Prostate gland (tissue), 2 donors: ENCODE measurements at regions not wholly inside any gene's neighbourhood (a gene's known extent, or its start where the extent isn't known, plus 50 kb on each side); places are given as distances from the start of the nearest gene placed in this dataset.
"Not testable (repeated sequence)": the region's sequence is repeated elsewhere in the genome, so short reads cannot be mapped to it uniquely, and the experiment has no call there.

Experiments
- DNase-seq: peaks from one replicate; pipeline ENCODE4 v3.0.0-alpha.2; 2019; ENCODE audit warnings: low spot score
- H3K27ac ChIP-seq, 2 donors: fragments of 200-600 bp; sonication (generic); 2 replicates each; pipeline ENCODE4 v1.5.1; 2017 to 2019
- H3K27me3 ChIP-seq: fragments of 200-600 bp; sonication (generic); replicated peaks from 2 replicates; pipeline ENCODE4 v1.5.1; 2019; ENCODE audit not compliant: insufficient read depth
- H3K36me3 ChIP-seq, 2 donors: fragments of 200-600 bp; sonication (generic); 1 replicate in 1 of 2; 2 replicates in 1 of 2; pipeline versions ENCODE4 v1.5.1 to v1.8.1; 2017 to 2019
- H3K4me1 ChIP-seq: fragments of 200-600 bp; sonication (generic); replicated peaks from 2 replicates; pipeline ENCODE4 v1.5.1; 2019
- H3K4me3 ChIP-seq, 2 donors: fragments of 200-600 bp; sonication (generic); 2 replicates each; pipeline ENCODE4 v1.5.1; 2017 to 2019
- H3K9me3 ChIP-seq: fragments of 200-600 bp; sonication (generic); 2 replicates; pipeline ENCODE4 v1.5.1; 2017
- POLR2A ChIP-seq: fragments of 450-650 bp; IDR thresholded peaks from one replicate; pipeline ENCODE4 v1.6.1; 2016; ENCODE audit warnings: antibody characterized with exemption, mild to moderate bottlenecking
- POLR2AphosphoS5 ChIP-seq: sonication (generic); formaldehyde crosslinking; IDR thresholded peaks from one replicate; pipeline ENCODE4 v1.6.1; 2017; ENCODE audit warnings: antibody characterized with exemption
- WGBS: methylation state at CpG from one replicate; pipeline ENCODE4 v1.1.5; 2018; 5-methylcytosine and 5-hydroxymethylcytosine counted together
- intact Hi-C: fragments of 100-400 bp; cut with DNase I; formaldehyde crosslinking; loops from one replicate; pipeline ENCODE4 v1.14.2; 2022
- TF ChIP-seq, protein P1 (sequence below), 4 experiments: fragments of 200-600 bp in 2 of 4; fragments of 450-650 bp in 2 of 4; sonication (generic) in 2 of 4; IDR thresholded peaks; 1 replicate in 3 of 4; 2 replicates in 1 of 4; pipeline ENCODE4 v1.5.1; 2016 to 2019; ENCODE audit warnings: antibody characterized with exemption in 4 of 4, mild to moderate bottlenecking in 2 of 4, moderate library complexity in 2 of 4

DNA sequence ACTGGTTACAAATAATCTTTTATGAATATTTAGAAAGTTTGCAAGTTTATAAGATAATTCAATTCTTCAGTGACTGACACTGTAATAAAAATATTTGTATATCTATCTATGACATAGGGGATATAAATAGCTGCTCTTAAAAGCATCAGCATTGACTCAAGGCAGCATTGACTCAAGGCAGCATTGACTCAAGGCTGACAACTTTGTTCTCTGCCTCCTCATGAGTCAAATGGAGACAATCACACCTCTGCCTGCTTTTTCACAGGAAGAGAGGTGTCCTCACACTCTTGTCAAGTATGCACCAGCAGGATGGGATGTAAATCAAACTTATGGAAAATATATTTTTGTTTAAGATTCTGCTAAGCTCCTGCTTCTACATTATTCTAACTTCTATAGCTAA is 1173.1 kb downstream of the NSUN3 start:
- Histone ChIP-seq H3K36me3 (no peaks in the 10 kb centered on the region), H3K4me3 (no peak overlapping the region), H3K27ac (no peak overlapping the region), H3K27me3 (no peaks in the 10 kb centered on the region), H3K4me1 (no peaks in the 10 kb centered on the region), H3K9me3 (no peaks in the 10 kb centered on the region)
- no peak for DNase-seq
- intact Hi-C loops, result no loop called here
- TF ChIP-seq, protein P1, sequence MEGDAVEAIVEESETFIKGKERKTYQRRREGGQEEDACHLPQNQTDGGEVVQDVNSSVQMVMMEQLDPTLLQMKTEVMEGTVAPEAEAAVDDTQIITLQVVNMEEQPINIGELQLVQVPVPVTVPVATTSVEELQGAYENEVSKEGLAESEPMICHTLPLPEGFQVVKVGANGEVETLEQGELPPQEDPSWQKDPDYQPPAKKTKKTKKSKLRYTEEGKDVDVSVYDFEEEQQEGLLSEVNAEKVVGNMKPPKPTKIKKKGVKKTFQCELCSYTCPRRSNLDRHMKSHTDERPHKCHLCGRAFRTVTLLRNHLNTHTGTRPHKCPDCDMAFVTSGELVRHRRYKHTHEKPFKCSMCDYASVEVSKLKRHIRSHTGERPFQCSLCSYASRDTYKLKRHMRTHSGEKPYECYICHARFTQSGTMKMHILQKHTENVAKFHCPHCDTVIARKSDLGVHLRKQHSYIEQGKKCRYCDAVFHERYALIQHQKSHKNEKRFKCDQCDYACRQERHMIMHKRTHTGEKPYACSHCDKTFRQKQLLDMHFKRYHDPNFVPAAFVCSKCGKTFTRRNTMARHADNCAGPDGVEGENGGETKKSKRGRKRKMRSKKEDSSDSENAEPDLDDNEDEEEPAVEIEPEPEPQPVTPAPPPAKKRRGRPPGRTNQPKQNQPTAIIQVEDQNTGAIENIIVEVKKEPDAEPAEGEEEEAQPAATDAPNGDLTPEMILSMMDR (IDR thresholded peaks at IDR 0.05), result no peak
- TF ChIP-seq POLR2AphosphoS5 (no peak), POLR2A (no peak)

DNA sequence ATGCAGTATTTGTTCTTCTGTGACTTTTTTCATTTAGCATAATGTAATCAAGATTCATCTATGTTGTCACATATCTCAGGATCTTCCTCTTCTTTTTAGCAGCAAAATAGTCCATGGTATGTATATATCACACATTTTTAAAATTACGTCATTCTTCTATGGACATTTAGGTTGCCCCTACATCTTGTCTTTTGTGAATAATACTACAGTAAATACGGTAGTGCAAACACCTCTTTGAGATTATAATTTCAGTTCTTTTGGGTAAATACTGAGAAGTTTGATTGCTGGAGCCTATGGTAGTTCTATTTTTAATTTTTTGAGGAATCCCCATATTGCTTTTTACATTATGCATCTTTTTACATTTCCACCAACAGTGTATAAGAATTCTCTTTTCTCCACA is 1174.9 kb downstream of the NSUN3 start:
- intact Hi-C loops, result no loop called here
- DNase-seq, result no peak
- no peak overlapping the region for H3K27ac ChIP-seq
- no peaks in the 10 kb centered on the region for H3K27me3 ChIP-seq
- 49% methylated on average over 2 of the region's 2 CpGs for WGBS
- no peak overlapping the region for H3K4me3 ChIP-seq
- no peaks in the 10 kb centered on the region for H3K36me3 ChIP-seq
- no peaks in the 10 kb centered on the region for H3K9me3 ChIP-seq
- no peak for TF ChIP-seq POLR2AphosphoS5
- no peak for TF ChIP-seq POLR2A
- TF ChIP-seq, protein P1 (IDR thresholded peaks at IDR 0.05), result no peak
- H3K4me1 ChIP-seq, result no peaks in the 10 kb centered on the region

DNA sequence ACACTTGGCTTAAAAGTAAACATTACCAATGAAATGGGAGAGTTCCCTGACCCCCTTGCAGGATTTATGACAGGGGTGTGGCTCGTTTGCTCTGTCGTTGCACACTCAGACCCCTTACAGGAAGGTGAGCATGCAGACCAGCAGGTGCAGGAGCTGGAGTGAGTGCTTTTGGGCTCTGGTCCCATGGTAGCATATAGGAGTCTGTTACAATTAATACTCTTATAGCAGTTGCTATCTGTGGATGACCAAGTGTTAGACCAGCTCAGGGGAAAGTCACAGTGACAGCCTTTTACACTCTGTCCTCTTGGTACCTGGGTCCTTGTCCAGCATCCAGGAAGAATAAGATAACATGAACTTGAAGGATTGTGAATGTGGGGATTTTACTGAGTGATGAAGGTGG is 1177.5 kb downstream of the NSUN3 start:
- intact Hi-C loops, result no loop called here
- no peaks in the 10 kb centered on the region for H3K36me3 ChIP-seq
- no peak for TF ChIP-seq POLR2A
- TF ChIP-seq, protein P1 (IDR thresholded peaks at IDR 0.05), result no peak
- TF ChIP-seq POLR2AphosphoS5, result no peak
- no peaks in the 10 kb centered on the region for H3K4me1 ChIP-seq
- no peak overlapping the region for H3K27ac ChIP-seq
- WGBS, result 45% methylated on average over 2 of the region's 2 CpGs
- H3K27me3 ChIP-seq, result no peaks in the 10 kb centered on the region
- H3K9me3 ChIP-seq, result no peaks in the 10 kb centered on the region
- DNase-seq, result no peak
- no peak overlapping the region for H3K4me3 ChIP-seq

DNA sequence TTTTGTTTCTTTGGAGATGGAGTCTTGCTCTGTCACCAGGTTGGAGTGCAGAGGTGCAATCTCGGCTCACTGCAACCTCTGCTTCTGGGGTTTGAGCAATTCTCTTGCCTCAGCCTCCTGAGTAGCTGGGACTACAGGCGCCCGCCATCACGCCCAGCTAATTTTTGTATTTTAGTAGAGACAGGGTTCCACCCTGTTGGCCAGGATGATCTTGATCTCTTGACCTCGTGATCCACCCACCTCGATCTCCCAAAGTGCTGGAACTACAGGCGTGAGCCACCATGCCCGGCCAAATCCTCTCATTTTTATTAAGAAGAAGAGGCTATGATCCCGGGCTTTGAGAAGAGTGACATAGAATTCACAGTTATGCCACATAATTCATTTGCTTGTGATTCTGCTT is 1178.4 kb downstream of the NSUN3 start:
- H3K9me3 ChIP-seq, DNase-seq, H3K4me1 ChIP-seq, intact Hi-C loops, H3K36me3 ChIP-seq, H3K4me3 ChIP-seq, H3K27ac ChIP-seq, H3K27me3 ChIP-seq: not testable (repeated sequence)
- WGBS, result 96% methylated on average over 9 of the region's 9 CpGs

DNA sequence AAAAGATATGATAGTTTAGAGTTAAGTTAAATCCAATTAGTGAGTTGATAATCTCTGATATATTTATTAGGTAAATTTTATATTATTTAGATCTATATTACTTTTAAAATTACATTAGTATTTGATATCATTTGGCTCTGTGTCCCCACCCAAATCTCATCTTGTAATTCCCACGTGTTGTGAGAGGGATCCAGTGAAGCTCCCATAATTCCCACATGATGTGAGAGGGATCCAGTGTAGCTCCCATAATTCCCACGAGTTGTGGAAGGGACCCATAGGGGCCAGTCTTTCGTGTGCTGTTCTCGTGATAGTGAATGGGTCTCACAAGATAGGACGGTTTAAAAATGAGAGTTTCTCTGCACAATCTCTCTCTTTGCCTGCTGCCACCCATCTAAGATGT is 1183.6 kb downstream of the NSUN3 start:
- WGBS, result 90% methylated on average over 5 of the region's 5 CpGs
- Histone ChIP-seq H3K27me3 (no peaks in the 10 kb centered on the region), H3K4me3 (no peak overlapping the region), H3K27ac (no peak overlapping the region), H3K36me3 (no peaks in the 10 kb centered on the region), H3K4me1 (no peaks in the 10 kb centered on the region), H3K9me3 (no peaks in the 10 kb centered on the region)
- no peak for DNase-seq
- TF ChIP-seq POLR2AphosphoS5 (no peak), POLR2A (no peak)
- TF ChIP-seq, protein P1 (IDR thresholded peaks at IDR 0.05), result no peak
- intact Hi-C loops, result no loop called here
